ENCODE measurements at regions not wholly inside any gene's neighbourhood (a gene's known extent, or its start where the extent isn't known, plus 50 kb on each side); places are given as distances from the start of the nearest gene placed in this dataset.

DNA sequence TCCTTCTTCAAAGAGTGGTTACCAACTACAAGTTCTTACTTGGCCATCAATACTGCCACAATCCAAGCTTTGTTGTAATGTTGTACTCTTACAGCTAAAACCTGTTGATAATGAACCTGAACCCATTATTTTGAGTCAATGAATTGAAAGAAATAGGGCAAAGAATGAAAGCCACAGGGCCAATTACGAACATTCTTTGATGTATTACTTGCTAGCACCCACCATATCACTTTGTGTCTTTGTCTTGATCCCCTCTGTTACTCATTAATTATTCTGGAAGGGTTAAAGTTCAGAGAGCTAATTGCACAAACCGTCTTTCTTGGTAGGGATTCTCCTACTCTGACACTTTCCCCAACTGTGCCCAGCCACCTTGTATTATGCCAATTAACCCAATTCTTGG is 53.2 kb upstream of the TFEC start:
- DNase-seq = no peak

DNA sequence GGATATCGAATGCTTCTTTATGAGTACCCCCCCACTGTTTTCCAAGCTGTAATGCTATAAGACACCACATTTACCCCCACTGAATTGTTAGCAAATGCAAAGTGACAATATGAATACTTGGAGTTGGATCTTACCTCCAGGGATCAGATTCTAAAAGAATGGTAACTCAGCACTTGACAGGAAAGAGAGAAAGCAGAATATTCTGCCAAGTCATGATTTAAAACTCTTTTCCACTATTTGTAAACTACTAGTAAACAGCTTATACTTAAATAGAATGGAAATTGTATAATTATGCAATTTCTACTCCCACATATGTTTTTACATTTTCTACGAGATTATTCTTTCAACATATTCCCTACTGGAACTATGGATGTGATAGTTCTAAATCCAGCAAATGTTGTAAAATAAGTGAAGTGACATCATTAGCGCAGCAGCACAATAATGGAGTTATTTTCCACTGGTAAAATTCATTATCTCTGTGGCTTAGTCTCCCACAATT is 56.0 kb upstream of the TFEC start:
- no peak for DNase-seq

DNA sequence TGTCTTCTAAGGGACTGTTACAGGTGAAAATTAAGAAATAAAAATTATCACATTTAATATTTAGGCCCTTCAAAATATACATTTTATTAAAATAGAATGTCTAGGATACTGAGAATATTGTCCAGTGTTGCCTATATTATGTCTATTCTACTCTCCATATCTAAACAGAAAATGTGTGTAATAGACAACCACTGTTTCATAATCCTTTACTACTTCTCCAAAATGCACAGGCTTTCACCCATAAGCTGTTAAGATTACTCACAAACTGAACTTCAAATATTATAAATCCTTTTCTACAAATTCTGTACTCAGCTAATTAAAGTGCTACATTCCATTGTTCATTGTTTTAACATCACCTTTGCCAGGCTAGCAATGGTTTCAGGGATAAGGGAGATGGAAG is 56.7 kb upstream of the TFEC start:
- no peak for DNase-seq

DNA sequence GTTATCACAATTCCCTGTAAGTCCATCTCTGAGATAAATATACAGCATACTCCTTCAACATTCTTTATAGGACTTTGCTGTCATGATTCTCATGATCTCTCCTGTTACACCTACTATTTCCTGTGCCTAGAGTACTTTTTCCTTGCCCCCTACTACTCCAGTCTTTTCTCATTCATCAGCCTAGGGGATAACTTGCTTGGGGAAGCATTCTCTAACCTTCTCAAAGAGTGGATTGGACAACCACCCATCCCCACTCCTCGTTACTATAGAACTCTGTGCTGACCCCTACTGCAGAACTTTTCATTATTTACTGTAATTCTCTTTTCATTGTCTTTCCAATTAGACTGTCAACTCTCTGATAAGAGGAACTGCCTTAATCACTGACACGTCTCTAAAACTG is 57.4 kb upstream of the TFEC start:
- no peak for DNase-seq

DNA sequence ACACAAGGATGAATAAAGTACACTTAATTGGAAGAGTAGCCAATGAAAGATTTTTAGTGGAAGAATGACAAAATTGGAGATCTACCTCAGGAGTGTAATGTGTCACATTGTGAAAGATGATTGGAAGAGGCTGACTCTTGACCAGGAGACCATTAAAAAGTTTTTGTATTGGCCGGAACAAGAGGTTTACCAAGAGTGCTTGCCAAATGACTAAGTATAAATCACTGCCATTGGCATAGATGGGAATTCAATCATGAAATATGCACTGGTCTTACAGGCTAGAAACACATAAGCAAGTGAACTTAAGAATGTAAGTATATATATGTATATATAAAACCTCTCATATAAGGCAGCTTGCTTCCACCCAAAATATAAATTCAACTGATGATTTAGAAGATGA is 58.7 kb upstream of the TFEC start:
- DNase-seq = no peak

DNA sequence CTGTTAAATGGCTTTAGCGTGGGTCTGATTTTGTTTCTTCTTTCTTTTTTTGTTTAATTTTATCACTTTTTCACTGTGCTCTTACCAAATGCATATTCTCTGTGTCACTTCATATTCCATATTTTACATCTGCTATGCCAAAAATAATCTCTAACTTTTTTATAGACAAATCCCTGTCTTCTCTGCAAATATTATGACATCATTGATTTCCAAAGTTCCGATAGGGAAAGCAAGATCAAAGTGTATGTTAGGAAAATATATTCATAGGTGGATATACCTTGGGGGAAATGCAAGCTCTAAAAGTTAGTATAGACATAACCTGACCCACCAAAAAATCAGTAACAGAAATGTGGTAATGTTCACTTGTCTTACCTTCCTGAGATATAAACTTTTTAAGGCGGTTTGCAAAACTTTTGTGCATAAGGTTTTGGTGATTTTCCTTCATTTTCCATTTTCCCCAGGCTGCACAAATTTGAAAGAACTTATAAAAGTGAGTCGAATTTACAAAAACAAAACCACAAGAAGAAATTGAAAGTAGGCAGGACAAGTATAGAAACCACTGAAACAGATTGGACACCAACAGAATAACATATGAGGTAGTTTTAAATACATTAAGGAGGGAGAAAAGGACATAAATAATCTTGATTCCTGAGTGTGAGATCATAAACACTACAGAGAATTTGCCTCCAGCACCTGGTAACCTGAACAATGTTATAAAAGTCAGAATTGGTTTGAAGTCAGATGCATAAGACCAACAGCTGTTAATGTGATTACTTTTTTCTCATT is 63.1 kb upstream of the TFEC start:
- no peak for DNase-seq

DNA sequence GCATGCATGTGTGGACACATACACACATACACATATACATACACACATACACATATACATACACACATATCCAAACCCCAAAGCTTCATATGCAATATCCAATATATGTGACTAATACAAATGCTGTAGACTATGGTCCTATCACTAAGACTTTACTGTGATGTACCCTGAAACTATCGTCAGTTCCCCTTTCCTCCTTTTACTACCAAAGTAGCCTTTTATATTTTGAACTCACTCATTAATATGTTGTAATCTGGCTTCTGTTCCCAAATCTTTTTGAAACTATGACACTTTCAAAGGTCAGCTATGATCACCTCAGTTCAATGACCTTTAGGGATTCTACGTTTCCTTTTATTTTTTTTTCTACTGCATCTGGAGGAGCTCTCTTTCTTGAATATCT is 64.8 kb upstream of the TFEC start:
- no peak for DNase-seq

DNA sequence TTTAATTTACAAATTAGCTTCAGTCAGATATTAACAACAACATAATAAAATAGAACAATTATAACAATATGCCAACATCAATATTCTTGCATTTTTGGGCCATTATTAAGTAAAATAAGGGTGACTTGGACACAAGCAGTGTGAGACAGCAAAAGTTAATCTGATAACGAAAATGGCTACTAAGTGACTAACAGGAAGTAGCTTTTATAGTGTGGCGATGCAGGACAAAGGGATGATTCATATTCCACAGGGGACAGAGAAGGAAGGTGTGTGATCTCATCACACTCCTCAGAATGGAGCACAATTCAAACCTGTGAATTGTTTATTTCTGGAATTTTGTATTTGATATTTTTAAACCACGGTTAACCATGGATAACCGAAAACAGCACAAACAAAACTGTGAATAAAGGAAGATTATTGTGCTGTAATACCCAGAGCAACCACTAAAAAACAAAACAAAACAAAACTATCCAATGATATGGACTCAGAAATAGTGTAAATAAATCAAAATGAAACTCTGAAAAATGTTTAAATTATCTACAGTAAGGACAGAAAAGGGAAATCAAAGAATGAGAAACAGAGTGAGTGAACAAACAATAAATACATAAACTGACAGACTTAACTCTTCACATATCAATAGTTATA is 66.9 kb upstream of the TFEC start:
- no peak for DNase-seq

DNA sequence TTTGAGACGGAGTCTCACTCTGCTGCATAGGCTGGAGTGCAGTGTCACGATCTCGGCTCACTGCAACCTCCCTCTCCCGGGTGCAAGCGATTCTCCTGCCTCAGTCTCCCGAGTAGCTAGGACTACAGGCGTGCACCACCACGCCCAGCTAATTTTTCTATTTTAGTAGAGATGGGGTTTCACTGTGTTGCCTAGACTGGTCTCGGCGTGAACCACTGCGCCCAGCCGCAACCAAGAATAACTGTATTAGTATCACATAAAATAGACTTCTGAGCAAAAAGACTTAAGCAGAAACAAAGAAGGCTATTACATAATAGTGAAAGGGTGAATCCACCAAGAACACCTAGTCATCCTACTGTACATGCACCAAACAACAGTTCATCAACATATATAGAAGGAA is 67.6 kb upstream of the TFEC start:
- no peak for DNase-seq

DNA sequence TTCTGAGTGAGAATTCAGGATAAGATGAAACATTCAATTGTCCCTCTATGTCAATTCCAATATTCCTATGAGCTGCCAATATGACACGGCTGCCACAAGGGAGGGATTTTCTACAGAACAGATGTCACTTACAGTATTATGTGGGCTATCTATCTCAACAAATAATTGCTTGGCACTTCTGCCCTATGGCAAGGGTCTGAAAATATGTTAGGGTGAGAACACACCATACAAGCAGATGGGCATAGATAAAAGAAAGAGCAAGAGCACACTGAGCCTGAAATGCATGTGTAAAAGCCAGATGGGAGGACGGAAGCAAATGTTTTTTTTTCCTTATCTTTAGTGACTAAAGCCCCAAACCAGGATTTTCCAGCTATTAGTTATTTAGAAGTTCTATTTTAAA is 70.1 kb upstream of the TFEC start:
- no peak for DNase-seq

DNA sequence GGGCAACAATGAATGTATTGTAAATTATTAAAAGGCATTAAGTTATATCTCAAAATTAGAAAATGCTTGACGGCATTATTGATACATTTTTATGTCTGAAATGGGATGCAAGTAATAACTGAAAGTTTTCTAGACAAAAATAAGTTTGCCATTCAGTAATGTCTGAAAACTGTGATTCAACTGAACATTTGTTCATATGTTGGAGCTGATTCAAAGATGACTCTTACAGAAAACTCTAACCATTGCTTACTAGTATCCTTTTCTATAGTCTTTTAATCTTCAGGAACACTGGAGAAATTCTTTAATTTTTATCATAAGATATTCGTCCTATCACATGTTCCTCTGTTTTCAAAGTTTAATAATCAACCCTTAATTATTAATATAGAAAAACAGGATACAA is 71.1 kb upstream of the TFEC start:
- no peak for DNase-seq

DNA sequence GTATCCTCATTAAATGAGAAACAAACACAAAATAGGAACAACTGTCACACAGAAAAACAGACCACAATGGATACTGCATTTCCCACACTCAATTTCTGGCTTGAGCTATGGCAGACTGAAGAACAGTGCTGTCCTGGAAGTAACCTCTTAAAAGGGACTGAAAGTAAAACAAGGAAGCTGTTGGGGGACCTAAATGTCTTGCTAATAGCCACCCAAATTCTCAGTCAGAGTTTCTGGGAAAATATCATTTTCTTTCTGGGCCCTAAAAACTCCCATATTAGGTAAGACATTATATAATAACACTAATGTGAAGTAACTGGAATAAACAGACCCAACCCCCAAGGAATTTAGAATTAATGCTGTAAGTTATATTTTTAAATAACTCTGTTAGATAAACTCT is 80.9 kb upstream of the TFEC start:
- no peak for DNase-seq

DNA sequence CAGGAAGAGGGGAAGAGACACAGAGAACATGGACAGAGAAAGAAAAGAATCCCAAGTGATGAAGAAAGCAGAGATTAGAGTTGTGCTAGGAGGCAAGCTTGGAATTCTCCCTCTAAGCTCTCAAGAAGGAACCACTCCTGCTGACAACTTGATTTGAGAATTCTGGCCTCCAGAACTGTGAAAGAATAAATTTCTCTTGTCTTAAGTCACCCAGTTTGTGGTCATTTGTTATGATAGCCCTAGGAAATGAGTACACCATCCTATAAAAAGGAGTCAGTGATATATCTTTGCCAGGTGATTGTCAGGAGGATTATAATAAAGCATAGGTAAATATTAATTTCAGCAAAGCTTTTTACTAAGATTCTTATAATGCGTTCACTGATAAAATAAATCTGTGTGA is 82.7 kb upstream of the TFEC start:
- DNase-seq = no peak

DNA sequence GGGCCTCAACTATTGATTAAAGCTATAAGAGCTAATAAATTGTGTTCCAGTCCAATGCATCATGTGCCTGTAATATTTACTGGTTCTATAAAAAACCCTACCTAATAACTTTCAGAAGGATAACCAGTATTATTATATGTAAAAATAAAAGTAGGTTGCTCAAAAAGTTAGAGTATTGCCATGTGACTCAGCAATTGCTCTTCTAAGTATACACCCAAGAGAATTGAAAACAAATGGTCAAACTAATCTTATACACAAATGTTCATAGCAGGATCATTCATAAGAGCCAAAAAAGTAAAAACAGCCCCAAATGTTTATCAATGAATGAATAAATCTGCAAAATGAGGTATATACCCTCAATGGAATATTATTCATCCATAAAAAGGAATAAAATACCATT is 89.5 kb upstream of the TES start:
- no peak for DNase-seq

DNA sequence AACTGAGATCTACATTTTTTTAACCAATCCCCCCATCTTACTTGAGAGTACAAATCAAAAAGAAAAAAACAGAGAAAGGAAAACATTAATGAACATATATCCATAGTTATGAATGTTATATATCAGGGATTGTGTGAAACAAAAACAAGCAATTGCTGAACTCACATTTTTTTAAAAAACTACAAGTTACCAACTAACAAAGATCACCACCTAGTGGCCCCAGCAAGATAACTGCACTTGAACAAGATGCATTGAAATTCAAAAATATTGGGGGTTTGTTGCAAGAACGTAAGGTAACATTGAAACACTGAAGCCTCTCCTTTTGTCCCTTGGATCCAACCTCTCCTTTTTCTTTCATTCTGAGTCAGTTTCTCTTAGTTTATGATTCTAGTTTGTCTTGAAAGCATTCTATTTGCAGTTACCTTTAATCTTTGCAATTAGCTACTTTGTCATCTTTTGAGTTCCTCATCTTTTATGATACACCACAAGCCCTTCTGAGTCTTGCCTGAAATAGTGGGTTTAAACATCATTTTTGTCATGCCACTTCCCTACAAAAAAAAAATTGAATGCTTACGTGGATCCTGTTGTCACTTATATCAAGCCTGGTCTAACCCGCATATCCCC is 87.3 kb upstream of the TES start:
- no peak for DNase-seq

DNA sequence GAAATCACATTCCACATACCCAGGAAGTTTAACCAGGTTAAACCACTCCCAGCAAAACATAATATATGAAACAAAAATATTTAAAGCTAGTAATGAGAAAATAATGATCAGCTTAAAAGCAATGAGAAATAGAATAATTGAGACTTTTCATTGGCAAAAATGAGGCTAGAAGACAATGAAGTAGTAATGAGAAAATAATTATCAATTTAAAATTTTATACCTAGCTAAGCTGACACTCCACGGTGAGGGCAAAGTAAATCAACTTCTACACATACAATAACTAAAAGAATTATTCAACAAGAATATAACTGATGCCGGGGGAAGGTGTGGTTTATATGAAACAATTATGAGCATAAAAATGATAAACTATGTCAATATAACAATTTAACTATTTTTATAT is 82.2 kb upstream of the TES start:
- DNase-seq = no peak

DNA sequence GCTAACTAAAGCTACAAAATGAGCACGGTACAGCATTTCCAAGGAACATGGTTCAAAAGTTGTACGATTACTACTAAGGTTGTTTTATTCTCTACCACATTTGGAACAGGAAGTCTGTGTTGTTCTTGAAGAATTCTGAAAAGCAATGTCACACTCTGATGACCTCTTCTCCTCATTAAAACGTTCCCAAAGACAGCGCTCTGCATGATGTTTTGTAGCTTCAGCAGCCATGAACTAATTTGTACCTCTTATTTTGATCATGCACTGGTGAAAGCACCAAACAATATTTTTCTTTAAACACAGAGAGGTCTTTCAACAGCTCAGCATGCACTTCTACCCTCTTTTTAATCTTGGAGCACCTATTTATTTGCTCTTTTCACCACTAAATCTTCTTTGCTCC is 75.0 kb upstream of the TES start:
- no peak for DNase-seq

DNA sequence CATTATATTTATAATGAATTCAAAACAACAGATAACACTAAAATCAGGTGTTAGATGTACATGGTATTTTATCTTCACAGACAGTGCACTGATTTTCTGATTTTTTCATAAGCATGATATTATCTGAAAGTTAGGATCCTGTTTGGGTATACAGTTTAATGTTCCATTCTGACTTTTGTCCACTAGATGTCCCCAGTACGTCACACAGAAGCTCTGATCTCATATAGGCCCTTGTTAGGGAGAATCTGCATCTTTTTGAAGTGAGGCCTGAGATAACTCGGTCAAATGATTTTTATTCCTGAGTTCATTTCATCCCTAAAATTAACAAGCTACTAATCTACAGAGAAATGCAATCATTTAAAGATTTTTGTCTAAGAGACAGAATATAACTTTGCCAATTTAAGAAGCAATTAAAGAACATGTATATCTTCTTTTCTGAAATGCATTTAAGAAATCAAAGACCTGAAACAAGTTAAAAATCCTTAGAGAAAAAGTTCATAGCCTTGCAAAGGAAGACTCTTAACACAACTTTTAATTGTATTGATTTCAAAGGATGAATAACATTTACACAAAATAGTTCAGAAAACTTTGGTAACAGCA is 72.0 kb upstream of the TES start:
- no peak for DNase-seq

DNA sequence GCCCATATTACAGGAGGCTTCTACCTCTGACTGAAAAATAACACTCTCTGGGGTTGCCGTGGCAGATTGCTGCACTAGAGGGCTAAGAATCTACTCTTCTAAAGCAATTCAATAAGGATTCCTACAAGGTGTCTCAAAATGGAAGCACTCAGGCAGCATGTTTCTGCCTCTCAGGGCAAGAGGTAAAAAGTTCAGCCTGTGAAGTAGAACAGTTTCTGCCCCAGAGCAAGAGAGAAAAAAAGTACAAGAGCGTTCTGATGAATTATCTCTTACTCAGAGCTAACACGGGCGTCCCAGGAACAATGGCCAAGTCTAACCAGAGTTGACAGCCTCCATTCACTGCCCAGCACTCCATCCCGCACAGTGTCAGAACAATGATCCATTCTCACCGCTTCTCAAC is 71.3 kb upstream of the TES start:
- no peak for DNase-seq

DNA sequence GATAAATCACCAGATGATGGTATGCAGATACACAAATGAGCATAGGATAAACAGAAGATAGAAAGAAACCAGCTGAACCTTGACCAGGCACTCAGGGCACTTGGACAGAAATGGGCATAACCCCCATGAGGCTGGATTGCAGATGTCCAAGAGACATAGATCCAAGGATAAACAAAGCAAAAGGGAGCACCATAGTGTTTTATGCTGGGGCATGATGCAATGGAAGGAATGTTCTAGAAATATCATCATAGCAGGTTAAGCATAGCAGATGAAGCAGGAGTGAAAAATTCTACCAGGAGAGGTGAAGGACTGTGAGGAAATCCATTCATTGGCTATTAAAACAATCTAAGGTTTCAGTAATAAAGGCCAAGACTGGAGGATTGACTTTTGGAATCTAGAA is 70.5 kb upstream of the TES start:
- no peak for DNase-seq

DNA sequence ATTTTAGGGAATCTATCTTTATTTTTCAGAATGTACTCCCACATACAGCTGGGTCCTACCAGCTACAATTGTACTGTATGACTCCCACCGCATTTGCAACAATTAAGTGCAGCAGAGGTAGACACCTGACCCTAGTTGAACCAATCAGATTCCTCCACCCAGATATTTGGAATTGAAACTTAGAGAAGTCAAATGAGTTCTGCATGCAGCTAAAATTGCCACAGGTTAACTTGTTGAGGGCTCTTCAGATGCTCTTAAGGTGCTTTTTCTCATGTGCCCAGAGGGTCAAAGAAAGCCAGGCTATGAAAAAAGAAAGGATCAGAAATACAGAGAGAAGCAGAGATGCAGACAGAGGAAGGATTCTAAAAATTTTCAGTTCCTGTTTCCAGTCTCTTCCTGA is 68.0 kb upstream of the TES start:
- DNase-seq = no peak

DNA sequence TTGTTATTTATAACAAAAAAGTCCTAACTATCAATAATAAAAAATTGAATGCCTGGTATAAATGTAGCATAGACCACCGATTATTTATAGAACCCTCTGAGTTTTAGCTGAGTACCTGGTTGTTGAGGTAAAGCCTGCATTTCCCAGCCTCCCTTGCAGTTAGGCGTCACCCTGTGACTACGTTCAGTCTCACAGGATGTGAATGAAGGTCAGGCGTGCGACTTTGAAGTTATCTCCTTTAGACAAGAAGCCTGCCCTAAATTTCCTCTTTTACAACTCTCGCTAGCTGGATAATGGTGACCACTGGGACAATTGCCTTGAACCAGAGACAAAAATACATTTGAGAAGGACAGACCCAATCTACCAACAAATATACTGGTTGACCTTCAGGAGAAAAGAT is 67.5 kb upstream of the TES start:
- DNase-seq = peak in 1 of 2 experiments; percentile 9

DNA sequence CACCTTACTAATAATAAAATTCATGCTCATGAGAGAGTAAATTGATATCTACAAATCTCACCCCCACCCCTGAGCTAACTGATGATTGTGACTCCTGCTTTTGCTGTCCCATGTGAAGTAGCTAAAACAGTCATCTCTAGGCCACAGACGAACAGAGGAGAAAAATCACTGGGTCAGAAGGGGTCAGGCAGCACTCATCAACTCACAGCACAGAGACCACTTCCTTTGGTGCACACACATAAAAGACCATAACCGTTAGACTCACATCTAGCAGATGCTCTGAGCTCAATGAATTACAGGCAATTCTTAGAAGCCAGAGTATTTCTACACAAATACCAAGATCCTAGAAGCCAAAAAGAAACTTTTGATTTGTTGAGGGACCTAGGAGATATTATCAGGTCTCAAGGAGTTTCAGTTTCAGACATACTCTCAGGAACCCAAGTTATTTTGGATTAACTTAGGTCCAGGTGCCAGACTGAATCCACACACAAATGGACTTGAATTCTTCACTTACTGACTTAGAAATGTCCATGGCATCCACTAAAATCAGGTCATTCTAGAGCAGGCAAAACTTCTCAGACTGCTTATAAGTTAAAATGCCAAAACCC is 65.0 kb upstream of the TES start:
- DNase-seq = no peak

DNA sequence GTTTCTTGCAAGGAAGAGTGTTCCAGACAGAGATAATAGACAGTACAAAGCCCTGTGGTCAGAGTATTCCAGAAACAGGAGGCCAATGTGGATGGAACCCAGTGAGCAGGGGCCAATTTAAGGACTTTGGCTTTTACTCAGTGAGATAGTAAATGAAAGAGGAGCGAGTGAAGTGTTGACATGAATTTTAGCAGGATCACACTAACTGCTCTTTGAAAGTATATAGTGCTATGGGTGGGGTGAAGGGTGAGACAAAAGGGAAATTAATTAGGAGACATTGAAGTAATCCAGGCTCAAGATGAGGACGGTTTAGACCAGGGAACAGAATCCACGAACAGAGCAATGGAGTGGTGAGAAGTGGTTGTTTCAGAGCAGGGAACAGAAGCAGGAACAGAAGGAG is 62.2 kb upstream of the TES start:
- DNase-seq = no peak

Measured in activated CD4-positive, alpha-beta T cell treated with anti-CD3 and anti-CD28 coated beads, Interleukin-2, amount 50 U/mL, for 48 hours (primary cell).